Testis (tissue), 2 donors: ENCODE measurements at regions not wholly inside any gene's neighbourhood (a gene's known extent, or its start where the extent isn't known, plus 50 kb on each side); places are given as distances from the start of the nearest gene placed in this dataset.

ENCODE experiments used
- DNase-seq: peaks from one replicate; pipeline ENCODE4 v3.0.0-alpha.2; 2019
- H3K27ac ChIP-seq, 2 donors: fragments of 200-600 bp; sonication (generic); one replicate each; pipeline ENCODE4 v1.5.1; 2019
- H3K27me3 ChIP-seq: fragments of 200-600 bp; sonication (generic); one replicate; pipeline ENCODE4 v1.5.1; 2019
- H3K36me3 ChIP-seq: fragments of 200-600 bp; sonication (generic); one replicate; pipeline ENCODE4 v1.5.1; 2017; ENCODE audit warnings: low read depth; ENCODE audit errors: missing control alignments
- H3K4me1 ChIP-seq: fragments of 200-600 bp; sonication (generic); one replicate; pipeline ENCODE4 v1.5.1; 2019
- H3K4me3 ChIP-seq, 2 donors: fragments of 200-600 bp; sonication (generic); one replicate each; pipeline ENCODE4 v1.5.1; 2017 to 2019
- H3K9me3 ChIP-seq: fragments of 200-600 bp; sonication (generic); one replicate; pipeline ENCODE4 v1.5.1; 2017
- POLR2A ChIP-seq: fragments of 450-650 bp; IDR thresholded peaks from one replicate; pipeline ENCODE4 v1.6.1; 2017; ENCODE audit warnings: antibody characterized with exemption, mild to moderate bottlenecking, moderate library complexity
- WGBS, 2 donors: methylation state at CpG; one replicate each; pipeline ENCODE4 v1.1.5; 2018; 5-methylcytosine and 5-hydroxymethylcytosine counted together
- intact Hi-C: fragments of 100-400 bp; cut with DNase I; formaldehyde crosslinking; loops from one replicate; pipeline ENCODE4 v1.15.1; 2023; ENCODE audit warnings: low total_unique reads
- TF ChIP-seq, protein P1 (sequence below), 3 experiments: fragments of 450-650 bp in 2 of 3; fragments of 200-600 bp in 1 of 3; sonication (generic) in 1 of 3; IDR thresholded peaks; one replicate each; pipeline ENCODE4 v1.5.1; 2016 to 2019; ENCODE audit warnings: antibody characterized with exemption in 3 of 3, mild to moderate bottlenecking in 2 of 3, moderate library complexity in 1 of 3

DNA sequence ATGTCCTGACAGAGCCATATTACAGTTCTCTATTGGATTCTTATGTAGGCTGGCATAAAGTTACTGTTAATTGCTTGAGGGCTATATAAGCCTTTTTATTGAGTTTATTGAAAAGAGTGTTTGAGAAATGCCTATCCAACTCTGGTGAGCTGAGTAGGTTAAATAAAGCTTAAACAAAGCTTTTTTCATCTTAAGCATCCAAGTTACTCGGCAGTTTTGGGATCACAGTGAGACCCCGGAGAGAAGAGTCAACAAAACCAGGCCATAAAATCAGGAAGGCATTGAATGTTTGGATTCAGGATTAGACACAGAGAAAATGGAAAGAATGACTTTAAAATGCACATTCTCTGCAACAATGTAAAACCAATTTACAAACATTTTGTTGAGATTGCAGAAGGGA lies 588.5 kb downstream of the DACH1 start:
- intact Hi-C loops, result no loop called here
- 58 to 62% methylated on average over 2 of the region's 2 CpGs for WGBS, 2 donors
- Histone ChIP-seq H3K9me3 (no peaks in the 10 kb centered on the region), H3K36me3 (no peaks in the 10 kb centered on the region), H3K4me3 (no peak overlapping the region), H3K27ac (no peak overlapping the region), H3K27me3 (no peaks in the 10 kb centered on the region), H3K4me1 (no peaks in the 10 kb centered on the region)
- DNase-seq, result no peak
- TF ChIP-seq, protein P1, sequence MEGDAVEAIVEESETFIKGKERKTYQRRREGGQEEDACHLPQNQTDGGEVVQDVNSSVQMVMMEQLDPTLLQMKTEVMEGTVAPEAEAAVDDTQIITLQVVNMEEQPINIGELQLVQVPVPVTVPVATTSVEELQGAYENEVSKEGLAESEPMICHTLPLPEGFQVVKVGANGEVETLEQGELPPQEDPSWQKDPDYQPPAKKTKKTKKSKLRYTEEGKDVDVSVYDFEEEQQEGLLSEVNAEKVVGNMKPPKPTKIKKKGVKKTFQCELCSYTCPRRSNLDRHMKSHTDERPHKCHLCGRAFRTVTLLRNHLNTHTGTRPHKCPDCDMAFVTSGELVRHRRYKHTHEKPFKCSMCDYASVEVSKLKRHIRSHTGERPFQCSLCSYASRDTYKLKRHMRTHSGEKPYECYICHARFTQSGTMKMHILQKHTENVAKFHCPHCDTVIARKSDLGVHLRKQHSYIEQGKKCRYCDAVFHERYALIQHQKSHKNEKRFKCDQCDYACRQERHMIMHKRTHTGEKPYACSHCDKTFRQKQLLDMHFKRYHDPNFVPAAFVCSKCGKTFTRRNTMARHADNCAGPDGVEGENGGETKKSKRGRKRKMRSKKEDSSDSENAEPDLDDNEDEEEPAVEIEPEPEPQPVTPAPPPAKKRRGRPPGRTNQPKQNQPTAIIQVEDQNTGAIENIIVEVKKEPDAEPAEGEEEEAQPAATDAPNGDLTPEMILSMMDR (IDR thresholded peaks at IDR 0.05), result no peak
- TF ChIP-seq POLR2A, result no peak

DNA sequence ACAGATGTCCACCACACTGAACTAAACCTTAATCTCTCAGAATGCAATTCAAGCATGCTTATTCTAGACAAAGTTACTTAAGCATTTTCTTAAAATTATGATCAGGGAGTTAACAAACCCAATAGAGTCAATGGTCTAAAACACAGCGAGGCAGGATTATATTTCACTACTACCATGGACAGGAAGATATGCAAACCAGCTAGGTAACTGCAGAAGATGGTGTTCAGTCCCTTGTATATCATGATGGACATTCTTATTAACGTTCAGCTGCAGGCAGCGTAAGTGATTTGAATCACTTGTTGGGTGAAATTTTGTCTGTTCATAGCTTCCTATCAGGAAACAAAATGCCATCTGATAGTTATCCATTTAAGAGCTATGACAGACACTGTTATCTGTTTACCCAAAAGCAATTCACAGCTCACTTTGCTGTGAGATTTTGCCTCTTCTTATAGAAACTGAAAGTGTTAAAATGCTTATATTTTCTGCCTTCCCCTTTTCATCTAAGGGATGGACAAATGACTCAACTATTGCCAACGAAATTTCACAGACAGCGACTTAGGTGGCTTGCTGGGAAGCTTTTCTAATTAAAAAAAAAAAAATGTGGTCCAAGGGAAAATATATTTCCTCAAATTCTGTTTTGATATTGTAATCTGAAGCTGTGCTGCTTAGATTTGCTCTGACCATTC lies 591.9 kb downstream of the DACH1 start:
- Histone ChIP-seq H3K4me3 (no peak overlapping the region), H3K27ac (no peak overlapping the region), H3K9me3 (no peaks in the 10 kb centered on the region), H3K27me3 (no peaks in the 10 kb centered on the region), H3K4me1 (no peaks in the 10 kb centered on the region), H3K36me3 (no peaks in the 10 kb centered on the region)
- no peak for DNase-seq
- TF ChIP-seq POLR2A, result no peak
- TF ChIP-seq, protein P1 (IDR thresholded peaks at IDR 0.05), result no peak
- intact Hi-C loops, result no loop called here
- 60 to 62% methylated on average over 5 of the region's 5 CpGs for WGBS, 2 donors

DNA sequence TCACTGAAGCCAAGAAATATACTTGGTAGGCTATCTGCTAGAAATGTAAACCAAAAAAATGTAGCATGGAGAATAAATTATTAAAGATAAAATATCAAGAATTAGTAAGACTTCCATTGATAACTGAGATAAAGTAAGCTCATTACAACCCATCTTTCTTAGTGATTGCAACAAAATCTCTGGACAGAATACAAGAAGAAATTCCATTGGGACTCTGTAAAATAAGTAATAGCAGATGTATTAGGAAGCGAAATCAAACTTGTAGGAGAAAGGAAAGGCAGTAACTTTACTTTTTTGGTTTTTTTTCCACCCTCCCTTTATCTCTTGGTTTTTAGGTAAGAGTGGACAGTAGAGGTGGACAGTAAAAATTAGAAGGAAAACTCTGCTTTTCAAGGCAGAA lies 605.7 kb downstream of the DACH1 start:
- Histone ChIP-seq H3K4me1 (no peaks in the 10 kb centered on the region), H3K27me3 (no peaks in the 10 kb centered on the region), H3K9me3 (no peaks in the 10 kb centered on the region), H3K4me3 (no peak overlapping the region), H3K36me3 (no peaks in the 10 kb centered on the region), H3K27ac (no peak overlapping the region)
- 83 to 94% methylated on average over 1 of the region's 1 CpG for WGBS, 2 donors
- no peak for TF ChIP-seq POLR2A
- TF ChIP-seq, protein P1 (IDR thresholded peaks at IDR 0.05), result no peak
- intact Hi-C loops, result no loop called here
- no peak for DNase-seq

DNA sequence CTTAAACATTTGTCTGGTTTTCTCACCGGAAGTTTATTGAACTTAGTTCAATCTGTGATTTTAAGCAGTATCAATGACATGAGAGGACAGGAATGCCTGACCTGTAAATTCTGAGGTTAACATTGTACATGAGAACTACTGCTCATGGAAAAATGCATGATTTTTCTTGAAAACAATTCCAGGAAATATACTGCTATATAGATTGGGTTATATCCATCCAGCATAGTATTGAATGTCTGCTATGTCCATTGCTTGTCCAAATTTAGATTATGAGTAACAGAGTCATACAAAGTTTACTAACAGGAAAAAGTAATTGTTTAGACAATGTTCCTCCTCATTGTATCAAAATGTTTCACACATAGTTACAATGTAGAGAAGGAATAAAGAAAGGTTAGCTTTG lies 606.8 kb downstream of the DACH1 start:
- WGBS, 2 donors, result 26 to 75% methylated on average over 1 of the region's 1 CpG
- H3K36me3 ChIP-seq, result no peaks in the 10 kb centered on the region
- intact Hi-C loops, result no loop called here

More for the DNA sequence above, 606.8 kb downstream of the DACH1 start:
- no peaks in the 10 kb centered on the region for H3K9me3 ChIP-seq
- H3K4me3 ChIP-seq, result no peak overlapping the region
- no peak for TF ChIP-seq POLR2A
- TF ChIP-seq, protein P1 (IDR thresholded peaks at IDR 0.05), result no peak
- DNase-seq, result no peak
- no peak overlapping the region for H3K27ac ChIP-seq
- no peaks in the 10 kb centered on the region for H3K27me3 ChIP-seq
- H3K4me1 ChIP-seq, result no peaks in the 10 kb centered on the region
